BE2C (cell line): ENCODE measurements at regions not wholly inside any gene's neighbourhood (a gene's known extent, or its start where the extent isn't known, plus 50 kb on each side); places are given as distances from the start of the nearest gene placed in this dataset.

Experiments
- DNase-seq: peaks from one replicate; pipeline ENCODE4 v3.0.0-alpha.2; 2020
- H3K27me3 ChIP-seq: fragments of 250-450 bp; sonication (Bioruptor Pico); 2 replicates; pipeline ENCODE4 v1.5.1; 2020; ENCODE audit warnings: mild to moderate bottlenecking
- H3K36me3 ChIP-seq: fragments of 250-450 bp; sonication (Bioruptor Pico); 2 replicates; pipeline ENCODE4 v1.5.1; 2020; ENCODE audit warnings: mild to moderate bottlenecking
- H3K4me1 ChIP-seq: fragments of 250-450 bp; sonication (Bioruptor Pico); 2 replicates; pipeline ENCODE4 v1.5.1; 2020
- H3K4me3 ChIP-seq: 2 replicates; pipeline ENCODE4 v1.5.1; 2011; ENCODE audit warnings: low read depth, low read length
- H3K9me3 ChIP-seq: fragments of 250-450 bp; sonication (Bioruptor Pico); 2 replicates; pipeline ENCODE4 v1.5.1; 2020
- TF ChIP-seq, protein P1 (sequence below): IDR thresholded peaks from 2 replicates; pipeline ENCODE4 v1.5.1; 2012; ENCODE audit warnings: mild to moderate bottlenecking, low read depth, low read length

GRCh38 chr1:177801790-177802189 is 168.1 kb downstream of the SEC16B start:
- no peaks in the 10 kb centered on the region for H3K36me3 ChIP-seq
- DNase-seq: no peak
- no peaks in the 10 kb centered on the region for H3K27me3 ChIP-seq
- TF ChIP-seq, protein P1, sequence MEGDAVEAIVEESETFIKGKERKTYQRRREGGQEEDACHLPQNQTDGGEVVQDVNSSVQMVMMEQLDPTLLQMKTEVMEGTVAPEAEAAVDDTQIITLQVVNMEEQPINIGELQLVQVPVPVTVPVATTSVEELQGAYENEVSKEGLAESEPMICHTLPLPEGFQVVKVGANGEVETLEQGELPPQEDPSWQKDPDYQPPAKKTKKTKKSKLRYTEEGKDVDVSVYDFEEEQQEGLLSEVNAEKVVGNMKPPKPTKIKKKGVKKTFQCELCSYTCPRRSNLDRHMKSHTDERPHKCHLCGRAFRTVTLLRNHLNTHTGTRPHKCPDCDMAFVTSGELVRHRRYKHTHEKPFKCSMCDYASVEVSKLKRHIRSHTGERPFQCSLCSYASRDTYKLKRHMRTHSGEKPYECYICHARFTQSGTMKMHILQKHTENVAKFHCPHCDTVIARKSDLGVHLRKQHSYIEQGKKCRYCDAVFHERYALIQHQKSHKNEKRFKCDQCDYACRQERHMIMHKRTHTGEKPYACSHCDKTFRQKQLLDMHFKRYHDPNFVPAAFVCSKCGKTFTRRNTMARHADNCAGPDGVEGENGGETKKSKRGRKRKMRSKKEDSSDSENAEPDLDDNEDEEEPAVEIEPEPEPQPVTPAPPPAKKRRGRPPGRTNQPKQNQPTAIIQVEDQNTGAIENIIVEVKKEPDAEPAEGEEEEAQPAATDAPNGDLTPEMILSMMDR: no peak
- no peaks in the 10 kb centered on the region for H3K9me3 ChIP-seq
- H3K4me1 ChIP-seq: no peaks in the 10 kb centered on the region
- no peak overlapping the region for H3K4me3 ChIP-seq

GRCh38 chr1:177800400-177801088 is 169.3 kb downstream of the SEC16B start:
- TF ChIP-seq, protein P1: no peak
- H3K36me3 ChIP-seq: no peaks in the 10 kb centered on the region
- H3K4me3 ChIP-seq: no peak overlapping the region
- no peaks in the 10 kb centered on the region for H3K9me3 ChIP-seq
- H3K27me3 ChIP-seq: no peaks in the 10 kb centered on the region
- no peaks in the 10 kb centered on the region for H3K4me1 ChIP-seq
- DNase-seq: no peak

DNA sequence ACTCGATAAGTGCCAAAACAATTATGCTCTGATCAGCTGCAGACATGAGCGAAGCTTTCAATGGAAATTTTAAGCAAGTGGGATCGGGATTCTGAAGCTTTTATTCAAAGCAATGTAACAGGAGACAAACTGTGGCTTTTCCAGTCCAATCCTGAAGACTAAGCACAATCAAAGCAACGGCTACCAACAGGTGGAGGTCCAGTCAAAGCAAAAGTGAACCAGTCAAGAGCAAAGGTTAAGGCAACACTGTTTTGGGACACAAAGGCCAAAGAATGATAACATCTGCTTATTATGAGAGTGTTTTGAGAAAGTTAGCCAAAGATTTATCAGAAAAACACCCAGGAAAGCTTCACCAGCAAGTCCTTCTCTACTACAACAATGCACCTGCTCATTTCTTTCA is 170.1 kb downstream of the SEC16B start:
- TF ChIP-seq, protein P1: no peak
- H3K4me1 ChIP-seq: no peaks in the 10 kb centered on the region
- H3K4me3 ChIP-seq: no peak overlapping the region
- H3K27me3 ChIP-seq: no peaks in the 10 kb centered on the region
- no peaks in the 10 kb centered on the region for H3K9me3 ChIP-seq
- DNase-seq: no peak
- no peaks in the 10 kb centered on the region for H3K36me3 ChIP-seq

DNA sequence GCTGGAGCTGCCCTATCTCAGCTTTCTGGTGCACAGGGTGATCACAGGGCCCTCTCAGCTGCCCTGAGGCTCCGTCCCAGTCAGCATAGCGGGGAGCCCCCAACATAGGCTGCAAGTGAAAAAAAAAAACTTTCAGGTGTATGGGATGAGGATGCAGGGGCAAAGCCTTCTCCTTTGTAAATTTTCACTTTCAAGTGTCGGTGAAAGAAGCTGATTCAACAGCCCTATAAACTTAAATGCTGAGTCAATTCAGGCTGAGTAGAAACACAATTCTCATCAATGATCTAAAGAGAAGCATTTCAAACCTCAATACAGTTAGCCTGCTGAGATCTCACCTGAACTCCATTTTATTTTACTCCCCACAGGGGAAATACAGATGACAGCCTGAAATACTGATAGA is 171.2 kb downstream of the SEC16B start:
- no peaks in the 10 kb centered on the region; the same call in 1 of the 2 replicates for H3K9me3 ChIP-seq
- TF ChIP-seq, protein P1: no peak
- H3K4me1 ChIP-seq: no peaks in the 10 kb centered on the region
- no peaks in the 10 kb centered on the region for H3K36me3 ChIP-seq
- no peaks in the 10 kb centered on the region for H3K27me3 ChIP-seq
- H3K4me3 ChIP-seq: no peak overlapping the region
- no peak for DNase-seq

- TF ChIP-seq, protein P1: no peak
- H3K9me3 ChIP-seq: no peaks in the 10 kb centered on the region; the same call in 1 of the 2 replicates
- H3K4me1 ChIP-seq: no peaks in the 10 kb centered on the region
- no peak for DNase-seq
- no peak overlapping the region for H3K4me3 ChIP-seq
- no peaks in the 10 kb centered on the region for H3K36me3 ChIP-seq
- no peaks in the 10 kb centered on the region for H3K27me3 ChIP-seq
These were observed 173.3 kb downstream of the SEC16B start for GRCh38 chr1:177796561-177796960.

- H3K4me3 ChIP-seq: no peak overlapping the region
- TF ChIP-seq, protein P1: no peak
- H3K9me3 ChIP-seq: no peaks in the 10 kb centered on the region; the same call in 1 of the 2 replicates
- DNase-seq: no peak
- no peaks in the 10 kb centered on the region for H3K27me3 ChIP-seq
- H3K36me3 ChIP-seq: no peaks in the 10 kb centered on the region
- no peaks in the 10 kb centered on the region for H3K4me1 ChIP-seq
These were observed 175.4 kb downstream of the SEC16B start for GRCh38 chr1:177794376-177794991.
